H1 (cell line): ENCODE measurements at regions not wholly inside any gene's neighbourhood (a gene's known extent, or its start where the extent isn't known, plus 50 kb on each side); places are given as distances from the start of the nearest gene placed in this dataset.
A peak's percentile ranks its signal among the peaks of the same experiment; 100 is the strongest.

Source experiments
- E2F6 ChIP-seq: IDR thresholded peaks from 2 replicates; pipeline ENCODE4 v1.6.1; 2012; ENCODE audit warnings: inconsistent platforms
- NRF1 ChIP-seq: IDR thresholded peaks from 2 replicates; pipeline ENCODE4 v1.6.1; 2011; ENCODE audit warnings: mild to moderate bottlenecking, low read depth, low read length, improper control_type of control experiment
- SIRT6 ChIP-seq: IDR thresholded peaks from one replicate; pipeline ENCODE4 v1.7.1; 2012; ENCODE audit warnings: low read length, inconsistent platforms

- TF ChIP-seq NRF1 (no peak), E2F6 (peak; percentile 72), SIRT6 (no peak)
- TF ChIP-seq, all 59 proteins: peak for 13
Measured at GRCh38 chr9:73847536-73847935, 649.6 kb upstream of the RORB start (continued).
